HT-29 (cell line): ENCODE measurements at regions not wholly inside any gene's neighbourhood (a gene's known extent, or its start where the extent isn't known, plus 50 kb on each side); places are given as distances from the start of the nearest gene placed in this dataset.

Experiments used
- DNase-seq: peaks from one replicate; pipeline ENCODE4 v3.0.0-alpha.2; 2015; ENCODE audit warnings: low spot score

DNA sequence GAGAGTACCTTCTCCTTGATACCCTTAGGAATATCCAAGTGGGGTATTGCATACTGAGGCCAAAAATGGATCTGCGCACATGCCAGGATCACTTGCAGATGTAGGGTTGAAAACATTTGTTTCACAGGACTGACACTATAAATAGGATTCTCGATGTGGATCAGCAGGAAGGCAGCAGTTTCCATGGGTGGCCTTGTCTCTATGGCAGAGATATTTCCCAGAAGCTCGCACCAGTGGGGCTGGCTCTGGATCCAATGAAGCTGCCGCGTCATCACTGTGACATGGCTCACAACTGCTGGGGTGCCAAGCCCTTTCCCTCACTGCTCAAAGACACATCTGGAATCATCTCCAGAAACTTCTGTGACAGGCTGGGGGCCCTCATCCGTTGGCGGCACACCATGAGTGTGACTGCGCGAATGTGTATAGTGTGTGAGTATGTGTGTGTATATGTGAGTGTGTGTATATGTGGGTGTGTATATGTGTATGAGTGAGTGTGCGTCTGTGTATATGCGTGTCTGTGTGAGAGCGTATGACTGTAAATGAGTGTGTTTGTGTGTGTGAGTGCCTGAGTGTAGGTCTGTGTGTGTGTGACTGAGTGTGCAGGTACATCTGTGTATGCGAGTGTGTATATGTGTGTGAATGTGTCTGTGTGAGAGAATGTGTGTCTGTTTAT lies 182.5 kb downstream of the GAS1 start:
- DNase-seq = no peak

GRCh38 chr9:86764221-86764624 lies 183.1 kb downstream of the GAS1 start:
- no peak for DNase-seq

DNA sequence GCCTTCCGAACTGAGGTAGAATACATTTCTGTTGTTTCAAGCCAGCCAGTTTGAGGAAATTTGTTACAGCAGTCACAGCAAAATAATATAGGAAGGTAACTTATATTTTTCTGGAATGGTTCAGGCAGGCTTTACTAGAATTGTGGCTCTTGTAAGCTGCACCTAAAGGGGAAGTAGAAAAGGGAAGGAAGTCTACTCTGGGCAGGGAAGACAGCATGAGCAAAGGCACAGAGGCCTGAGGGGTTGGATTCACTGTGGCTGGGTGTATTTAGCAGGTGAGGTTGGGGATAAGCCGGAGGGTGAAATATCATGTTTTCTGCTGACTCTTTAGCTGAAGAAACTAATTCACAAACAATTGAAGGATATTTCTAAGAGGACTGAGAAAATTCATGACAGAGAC lies 183.5 kb downstream of the GAS1 start:
- DNase-seq = no peak

DNA sequence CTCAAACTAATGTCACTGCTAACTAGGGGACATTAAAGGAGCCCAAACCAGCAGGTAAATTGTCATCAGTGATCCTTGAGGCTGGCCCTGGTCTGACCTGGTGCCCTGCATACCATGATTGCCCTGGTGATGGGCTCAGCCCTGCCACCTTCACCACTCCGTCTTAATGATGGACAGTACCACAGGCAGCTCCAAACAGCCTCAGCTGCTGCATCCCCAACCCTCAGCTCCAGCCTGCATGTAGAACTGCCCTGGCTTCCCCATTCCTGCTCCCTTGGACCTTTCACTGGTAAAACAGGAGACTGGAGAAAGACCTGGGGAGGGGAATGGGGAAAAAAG lies 190.0 kb downstream of the GAS1 start:
- no peak for DNase-seq

DNA sequence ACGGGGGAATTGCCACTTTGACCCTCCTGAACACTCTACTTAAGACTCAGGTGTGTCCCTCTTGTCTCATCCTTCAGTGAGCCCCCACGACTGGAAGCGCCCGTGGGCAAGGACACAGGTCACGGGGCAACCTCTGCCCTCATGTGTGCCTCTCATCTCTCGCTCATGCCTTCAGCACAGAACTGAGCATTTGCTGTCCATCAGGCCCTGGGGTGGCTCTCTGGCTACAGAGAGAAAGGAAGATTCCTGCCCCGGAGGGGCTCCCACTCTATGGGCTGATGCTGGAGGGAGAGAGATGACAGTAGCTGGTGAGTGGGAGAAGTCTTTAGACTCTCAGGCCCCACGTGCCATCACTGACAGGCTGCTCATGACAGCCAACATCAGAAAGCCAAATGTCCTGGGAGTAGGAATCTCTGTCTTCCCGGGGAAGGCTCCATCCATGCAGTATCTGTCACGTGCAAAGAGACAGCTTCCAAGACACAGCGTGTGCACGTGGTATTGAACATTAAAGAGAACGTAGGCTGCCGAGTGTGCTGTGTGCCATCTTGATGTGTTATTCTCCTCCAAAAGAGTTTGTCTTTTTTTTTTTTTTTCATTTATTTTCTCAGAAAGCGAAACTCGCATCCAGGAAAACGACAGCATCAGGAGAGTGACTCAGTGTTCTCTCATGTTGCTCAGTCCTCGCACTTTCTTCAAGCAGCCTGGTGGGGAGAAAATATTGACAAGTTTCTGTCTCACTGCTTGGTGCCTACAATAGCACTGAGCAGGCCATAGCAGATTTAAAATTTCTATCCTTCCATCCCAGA lies 190.5 kb downstream of the GAS1 start:
- no peak for DNase-seq

DNA sequence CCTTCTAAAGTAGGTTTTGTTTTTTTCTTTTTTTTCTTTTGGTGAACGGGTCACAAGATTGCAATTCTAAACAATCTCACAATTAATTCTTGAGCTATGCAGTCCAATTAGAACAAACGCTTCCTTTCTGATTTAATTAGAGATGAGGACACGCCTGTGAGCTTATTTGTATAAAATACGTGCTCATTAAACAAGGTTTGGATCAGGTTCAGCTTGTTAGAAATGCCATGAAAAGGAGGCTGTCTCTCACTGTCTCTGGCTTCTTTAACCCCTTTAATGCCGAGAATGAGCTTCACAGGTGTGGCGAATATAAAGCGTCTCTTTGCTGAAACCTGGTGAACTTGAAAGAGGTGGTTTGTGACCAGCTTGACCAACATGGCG lies 191.8 kb downstream of the GAS1 start:
- DNase-seq = no peak

DNA sequence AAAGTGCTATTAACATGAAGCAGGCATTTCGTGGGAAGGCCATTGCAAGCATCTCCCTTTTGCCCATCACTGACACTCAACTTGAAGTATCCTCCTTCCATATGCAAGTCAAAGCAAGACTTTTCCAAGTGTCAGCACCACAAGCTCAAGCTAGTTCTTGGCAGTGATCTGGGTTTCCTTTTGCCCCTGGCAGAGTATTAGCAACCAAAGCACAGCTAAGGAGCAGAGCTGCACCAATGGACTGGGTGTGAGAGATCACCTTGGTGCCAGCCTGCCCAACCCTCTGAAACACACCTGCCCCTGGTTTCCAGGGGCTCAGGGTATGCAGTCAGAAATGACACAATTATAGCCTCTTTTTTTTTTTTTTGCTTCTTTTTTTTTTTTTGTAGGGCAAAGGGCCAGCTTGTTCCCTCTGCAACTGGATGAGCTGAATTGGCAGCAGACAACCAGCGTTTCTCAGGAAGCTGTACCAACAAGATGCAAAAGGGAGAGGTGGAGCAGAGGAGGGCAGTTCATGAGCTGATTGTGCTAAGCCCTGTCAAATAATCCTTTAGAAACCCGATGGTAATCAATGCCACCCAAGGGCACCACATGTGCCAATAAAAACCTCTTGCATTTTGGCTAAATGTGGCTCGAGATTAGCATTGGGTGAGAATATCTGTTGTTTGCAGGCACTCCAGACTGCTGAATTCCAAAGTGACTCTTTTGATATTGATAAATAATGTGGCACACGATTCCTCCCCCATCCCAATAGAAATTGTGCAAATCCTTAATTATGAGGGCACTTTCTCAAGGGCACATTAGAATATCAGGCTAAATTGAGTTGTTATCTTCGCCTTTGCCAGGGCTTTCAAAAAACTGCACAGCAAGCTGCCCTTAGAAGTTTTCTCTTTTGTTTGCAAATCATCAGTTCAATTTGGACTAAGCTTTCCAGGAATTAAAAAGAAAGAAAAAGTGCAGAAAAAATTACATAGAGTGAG lies 192.4 kb downstream of the GAS1 start:
- no peak for DNase-seq

DNA sequence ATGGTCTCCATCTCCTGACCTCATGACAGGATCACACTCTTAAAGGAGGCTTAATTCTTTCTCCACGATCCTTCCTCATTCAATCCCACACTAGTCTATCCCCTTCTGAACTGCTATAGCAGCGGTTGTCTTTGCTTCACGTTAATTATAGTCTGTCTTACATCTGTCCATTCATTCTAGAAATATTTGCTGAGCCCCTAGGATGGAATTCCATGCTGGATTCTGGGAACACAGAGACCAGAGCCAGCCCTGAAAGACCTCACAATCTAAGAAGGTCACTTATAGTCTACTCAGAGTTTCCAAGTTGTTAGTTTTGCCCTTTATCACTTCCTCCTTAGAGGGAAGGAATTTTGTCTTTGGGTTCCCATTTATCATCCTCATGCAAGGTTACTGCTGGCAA lies 193.5 kb downstream of the GAS1 start:
- no peak for DNase-seq

DNA sequence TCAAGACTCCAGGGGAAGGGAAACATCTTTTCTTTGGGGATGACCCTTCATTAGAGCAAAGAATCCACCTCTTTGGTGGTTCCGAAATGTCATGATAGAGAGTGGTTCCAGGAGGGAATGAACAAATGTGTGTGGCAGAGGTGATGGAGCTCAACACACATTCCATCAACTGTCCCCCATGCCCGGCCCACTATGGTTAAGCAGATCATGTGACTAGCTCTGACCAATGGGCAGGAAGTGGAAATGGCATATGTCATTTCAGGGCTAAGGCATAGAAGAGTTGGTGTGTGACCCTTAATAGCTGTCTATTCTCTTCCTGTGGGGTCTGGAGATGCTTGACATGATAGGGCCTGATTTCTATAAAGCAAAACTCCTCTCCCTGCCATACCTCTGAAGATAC lies 194.6 kb downstream of the GAS1 start:
- DNase-seq = no peak

DNA sequence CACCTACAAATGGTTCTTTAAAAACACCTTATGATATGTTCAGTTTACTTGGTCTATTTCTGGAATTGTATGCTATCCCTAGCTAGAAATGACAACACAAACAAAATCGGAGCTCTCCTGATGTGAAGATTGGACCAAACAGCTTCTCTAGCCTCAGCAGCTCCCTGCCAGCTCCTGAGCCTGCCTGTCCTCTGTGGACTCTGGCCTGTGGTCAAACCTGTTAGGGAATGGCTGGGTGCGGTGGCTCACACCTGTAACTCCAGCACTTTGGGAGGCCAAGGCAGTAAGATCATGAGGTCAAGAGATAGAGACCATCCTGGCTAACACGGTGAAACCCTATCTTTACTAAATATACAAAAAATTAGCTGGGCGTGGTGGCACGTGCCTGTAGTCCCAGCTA lies 195.3 kb downstream of the GAS1 start:
- DNase-seq = no peak

DNA sequence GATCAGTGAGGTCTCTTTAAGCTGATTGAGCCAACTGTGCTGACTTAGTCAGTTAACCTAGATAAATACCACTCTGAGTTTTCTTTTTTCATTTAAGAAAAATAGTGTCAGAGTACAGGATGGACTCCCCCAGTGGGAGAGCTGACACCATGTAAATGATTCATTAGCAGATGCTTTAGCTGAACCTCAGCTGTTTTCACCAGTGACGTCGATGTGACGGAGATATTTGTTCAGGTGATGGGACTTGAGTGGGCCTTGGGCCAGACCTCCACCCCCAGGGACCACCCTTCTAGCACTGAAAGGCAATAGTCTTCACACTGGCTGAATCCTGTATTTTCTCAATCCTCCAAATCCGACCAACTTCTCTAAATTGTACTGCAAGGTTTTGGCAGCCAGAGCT lies 196.1 kb downstream of the GAS1 start:
- DNase-seq = no peak

GRCh38 chr9:86749894-86750255 lies 197.4 kb downstream of the GAS1 start:
- no peak for DNase-seq

GRCh38 chr9:86749161-86749893 lies 198.0 kb downstream of the GAS1 start:
- DNase-seq = no peak

DNA sequence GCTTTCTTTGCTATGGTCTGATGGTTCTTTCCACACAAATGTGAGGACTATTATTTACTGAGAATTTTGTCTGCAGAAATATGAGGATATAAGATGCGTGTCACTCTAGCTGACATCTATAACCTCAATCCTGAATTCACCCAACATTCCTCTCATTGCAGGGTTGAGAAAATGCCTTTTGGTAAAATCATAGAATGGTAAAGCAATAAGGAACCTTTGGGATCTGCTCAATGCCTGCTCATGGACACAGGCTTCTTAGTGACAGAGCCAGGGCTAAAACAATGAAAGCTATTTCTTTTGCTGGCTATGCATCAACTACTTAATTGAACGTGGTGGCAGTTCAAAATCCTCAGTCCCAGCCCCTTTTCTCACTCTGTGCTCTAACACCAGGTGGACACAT lies 199.6 kb downstream of the GAS1 start:
- no peak for DNase-seq

DNA sequence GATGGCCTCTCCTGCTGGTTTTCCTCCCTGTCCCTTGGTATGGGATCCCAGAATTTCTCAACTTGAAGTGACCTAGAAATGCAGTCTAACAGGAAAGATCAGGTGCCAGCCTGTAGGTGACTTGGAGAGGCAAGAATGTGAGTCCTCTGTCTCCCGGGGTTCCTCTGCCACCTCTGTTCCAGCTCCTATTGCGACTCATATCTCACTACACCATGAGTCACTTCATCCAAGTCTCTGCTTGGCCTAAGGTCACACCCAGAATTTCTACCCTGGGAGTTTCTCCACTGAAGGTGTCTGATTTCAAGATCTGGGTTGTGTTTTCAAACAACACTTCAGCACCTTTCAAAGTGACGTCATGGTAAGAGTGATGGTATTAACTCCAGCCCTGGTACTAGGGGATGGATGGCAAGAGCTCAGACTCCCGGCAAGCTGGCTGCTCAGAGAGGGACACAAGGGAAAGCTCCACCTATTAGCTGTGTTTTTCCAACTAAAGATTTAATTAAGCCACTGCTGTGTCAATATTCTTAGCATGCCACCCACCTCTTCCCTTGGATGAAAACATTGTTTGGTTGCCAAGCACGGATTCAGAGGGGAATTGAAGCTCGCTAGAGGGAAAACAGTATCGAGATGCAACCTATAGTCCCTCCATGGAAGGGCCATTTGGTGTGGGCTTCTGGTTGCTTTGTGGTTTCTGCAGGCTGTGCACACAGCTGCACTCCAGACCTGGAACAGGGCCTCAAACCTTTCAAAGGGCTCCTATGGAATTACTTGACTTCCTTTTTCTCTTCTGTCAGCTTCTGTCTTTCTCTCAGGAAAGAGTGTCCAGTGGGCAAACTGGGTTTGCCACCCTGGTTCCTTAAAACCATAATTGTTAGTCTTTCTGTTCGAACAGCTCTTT lies 205.7 kb downstream of the GAS1 start:
- peak; percentile 55 for DNase-seq

GRCh38 chr9:86735772-86736458 lies 211.4 kb downstream of the GAS1 start:
- DNase-seq = no peak

DNA sequence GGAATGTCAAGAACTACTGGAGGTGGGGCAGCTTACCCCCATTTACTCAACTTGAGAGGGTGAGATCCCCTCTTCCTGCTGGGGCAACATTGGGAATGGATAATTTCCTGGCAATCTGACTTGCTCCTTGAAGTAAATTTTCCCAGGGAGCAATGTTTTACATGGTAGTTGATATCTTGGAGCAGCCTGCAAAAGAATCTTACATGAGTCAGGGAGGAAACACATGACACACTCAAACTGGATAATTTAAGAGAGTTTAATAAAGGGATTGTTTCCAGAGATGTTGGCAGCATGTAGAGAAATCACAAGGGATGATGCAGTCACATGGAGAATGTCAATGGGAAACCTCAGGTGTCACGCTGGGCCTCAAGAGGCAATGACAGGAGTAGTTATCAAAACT lies 212.5 kb downstream of the GAS1 start:
- DNase-seq = no peak

DNA sequence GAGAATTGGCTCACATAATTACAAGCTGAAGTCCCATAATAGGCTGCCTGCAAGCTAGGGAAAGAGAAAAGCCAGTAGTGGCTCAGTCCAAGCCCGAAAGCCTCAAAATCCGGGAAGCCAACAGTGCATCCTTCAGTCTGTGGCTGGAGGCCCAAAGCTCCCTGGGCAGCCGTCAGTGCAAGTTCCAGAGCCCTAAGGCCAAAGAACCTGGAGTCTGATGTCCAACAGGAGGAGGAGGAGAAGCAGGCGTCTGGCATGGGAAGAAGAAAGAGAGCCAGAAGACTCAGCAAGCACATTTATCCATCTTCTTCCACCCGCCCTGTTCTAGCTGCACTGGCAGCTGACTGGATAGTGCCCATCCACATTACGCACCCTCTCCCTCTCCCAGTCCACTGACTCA lies 213.4 kb downstream of the GAS1 start:
- no peak for DNase-seq

- no peak for DNase-seq
Observed at GRCh38 chr9:86732514-86733171, 214.7 kb downstream of the GAS1 start.
